ENCODE measurements at regions not wholly inside any gene's neighbourhood (a gene's known extent, or its start where the extent isn't known, plus 50 kb on each side); places are given as distances from the start of the nearest gene placed in this dataset.

DNA sequence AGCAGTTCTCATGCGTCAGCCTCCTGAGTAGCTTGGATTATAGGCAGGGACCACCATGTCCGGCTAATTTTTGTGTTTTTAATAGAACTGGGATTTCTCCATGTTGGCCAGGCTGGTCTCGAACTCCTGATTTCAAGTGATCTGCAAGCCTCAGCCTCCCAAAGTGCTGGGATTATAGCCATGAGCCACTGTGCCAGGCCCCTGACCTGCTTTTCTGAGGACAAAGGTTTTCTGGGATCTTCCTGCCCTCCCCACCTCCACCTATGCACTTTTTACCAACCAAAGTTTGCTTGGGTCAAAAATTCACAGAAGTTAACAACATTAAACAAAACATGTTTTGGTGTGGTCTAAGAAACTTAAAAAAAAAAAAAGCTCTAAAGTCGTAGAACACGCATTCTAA lies 259.9 kb downstream of the HAUS1 start:
- TF ChIP-seq, protein P1, sequence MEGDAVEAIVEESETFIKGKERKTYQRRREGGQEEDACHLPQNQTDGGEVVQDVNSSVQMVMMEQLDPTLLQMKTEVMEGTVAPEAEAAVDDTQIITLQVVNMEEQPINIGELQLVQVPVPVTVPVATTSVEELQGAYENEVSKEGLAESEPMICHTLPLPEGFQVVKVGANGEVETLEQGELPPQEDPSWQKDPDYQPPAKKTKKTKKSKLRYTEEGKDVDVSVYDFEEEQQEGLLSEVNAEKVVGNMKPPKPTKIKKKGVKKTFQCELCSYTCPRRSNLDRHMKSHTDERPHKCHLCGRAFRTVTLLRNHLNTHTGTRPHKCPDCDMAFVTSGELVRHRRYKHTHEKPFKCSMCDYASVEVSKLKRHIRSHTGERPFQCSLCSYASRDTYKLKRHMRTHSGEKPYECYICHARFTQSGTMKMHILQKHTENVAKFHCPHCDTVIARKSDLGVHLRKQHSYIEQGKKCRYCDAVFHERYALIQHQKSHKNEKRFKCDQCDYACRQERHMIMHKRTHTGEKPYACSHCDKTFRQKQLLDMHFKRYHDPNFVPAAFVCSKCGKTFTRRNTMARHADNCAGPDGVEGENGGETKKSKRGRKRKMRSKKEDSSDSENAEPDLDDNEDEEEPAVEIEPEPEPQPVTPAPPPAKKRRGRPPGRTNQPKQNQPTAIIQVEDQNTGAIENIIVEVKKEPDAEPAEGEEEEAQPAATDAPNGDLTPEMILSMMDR (conservative IDR thresholded peaks at IDR 0.05) = no peak
- TF ChIP-seq EZH2 (IDR thresholded peaks at IDR 0.05; ENCODE audit: low read depth) = no peak
